ENCODE measurements at regions not wholly inside any gene's neighbourhood (a gene's known extent, or its start where the extent isn't known, plus 50 kb on each side); places are given as distances from the start of the nearest gene placed in this dataset.

DNA sequence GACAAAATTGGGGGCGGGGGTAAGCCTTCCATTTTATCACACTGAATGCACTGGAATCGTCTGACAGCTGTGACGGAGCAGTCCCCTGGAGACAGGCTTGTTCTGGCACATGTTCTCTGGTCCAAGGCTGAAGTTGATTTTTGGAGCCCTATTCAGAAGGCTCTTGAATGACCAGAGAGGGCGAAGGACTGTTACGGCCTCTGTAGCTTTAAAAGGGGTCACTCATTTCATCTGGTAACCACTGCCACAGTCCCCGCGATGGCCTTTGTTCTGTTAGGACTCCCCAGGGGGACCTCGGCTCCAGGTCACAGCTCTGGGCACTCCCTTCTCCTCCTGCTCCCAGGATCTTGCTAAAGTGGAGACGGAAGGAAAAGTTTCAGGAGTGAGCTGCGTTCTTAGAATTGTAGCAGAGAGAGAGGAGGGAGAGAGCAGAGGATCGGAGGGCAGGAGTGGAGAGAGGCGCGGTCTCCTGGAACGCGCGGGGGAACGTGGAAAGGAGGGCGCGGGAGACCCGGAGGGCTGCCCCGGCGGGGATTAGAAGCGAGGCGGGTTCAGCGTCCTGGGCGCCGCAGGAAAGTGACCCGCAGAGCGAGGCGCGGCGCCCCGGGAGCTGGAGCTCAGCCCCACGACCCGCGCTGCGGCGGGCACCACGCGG is 134.3 kb upstream of the MYO16 start:
- TF ChIP-seq, protein P1, sequence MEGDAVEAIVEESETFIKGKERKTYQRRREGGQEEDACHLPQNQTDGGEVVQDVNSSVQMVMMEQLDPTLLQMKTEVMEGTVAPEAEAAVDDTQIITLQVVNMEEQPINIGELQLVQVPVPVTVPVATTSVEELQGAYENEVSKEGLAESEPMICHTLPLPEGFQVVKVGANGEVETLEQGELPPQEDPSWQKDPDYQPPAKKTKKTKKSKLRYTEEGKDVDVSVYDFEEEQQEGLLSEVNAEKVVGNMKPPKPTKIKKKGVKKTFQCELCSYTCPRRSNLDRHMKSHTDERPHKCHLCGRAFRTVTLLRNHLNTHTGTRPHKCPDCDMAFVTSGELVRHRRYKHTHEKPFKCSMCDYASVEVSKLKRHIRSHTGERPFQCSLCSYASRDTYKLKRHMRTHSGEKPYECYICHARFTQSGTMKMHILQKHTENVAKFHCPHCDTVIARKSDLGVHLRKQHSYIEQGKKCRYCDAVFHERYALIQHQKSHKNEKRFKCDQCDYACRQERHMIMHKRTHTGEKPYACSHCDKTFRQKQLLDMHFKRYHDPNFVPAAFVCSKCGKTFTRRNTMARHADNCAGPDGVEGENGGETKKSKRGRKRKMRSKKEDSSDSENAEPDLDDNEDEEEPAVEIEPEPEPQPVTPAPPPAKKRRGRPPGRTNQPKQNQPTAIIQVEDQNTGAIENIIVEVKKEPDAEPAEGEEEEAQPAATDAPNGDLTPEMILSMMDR (conservative IDR thresholded peaks at IDR 0.05; ENCODE audit: low read depth, low read length): no peak
- TF ChIP-seq EZH2 (IDR thresholded peaks at IDR 0.05; ENCODE audit: low read length, unreplicated experiment) (no peak), EZH2phosphoT487 (IDR thresholded peaks at IDR 0.05; ENCODE audit: borderline replicate concordance, low read length) (no peak)
